CD8-positive, alpha-beta memory T cell (primary cell): ENCODE measurements at regions not wholly inside any gene's neighbourhood (a gene's known extent, or its start where the extent isn't known, plus 50 kb on each side); places are given as distances from the start of the nearest gene placed in this dataset.

Source experiments
- CTCF ChIA-PET: fragments of 350-600 bp; sonication (Branson Sonifier 250); formaldehyde crosslinking; loops from one replicate; lab custom pipeline; 2021; ENCODE audit warnings: antibody characterized with exemption; lab: Charles Lee
- POLR2A ChIA-PET: fragments of 350-600 bp; sonication (Branson Sonifier 250); formaldehyde crosslinking; loops from one replicate; lab custom pipeline; 2021; ENCODE audit warnings: antibody characterized with exemption; lab: Charles Lee
- DNase-seq, 5 donors: peaks; one replicate each; pipeline versions ENCODE4 v3.0.0 to v3.0.0-alpha.2; 2020 to 2022; ENCODE audit warnings: mixed read lengths in 1 of 5
- H3K27ac ChIP-seq: one replicate; pipeline ENCODE4 v1.7.0; 2013; ENCODE audit warnings: low read depth, mild to moderate bottlenecking, low read length, moderate library complexity
- H3K27me3 ChIP-seq: 2 replicates; pipeline ENCODE4 v1.7.0; 2013; ENCODE audit warnings: low read length, mild to moderate bottlenecking; ENCODE audit not compliant: insufficient read depth, poor library complexity, severe bottlenecking
- H3K36me3 ChIP-seq: 2 replicates; pipeline ENCODE4 v1.7.0; 2013; ENCODE audit warnings: mild to moderate bottlenecking, low read length, moderate library complexity; ENCODE audit not compliant: insufficient read depth
- H3K4me1 ChIP-seq: 2 replicates; pipeline ENCODE4 v1.7.0; 2013; ENCODE audit warnings: mild to moderate bottlenecking, low read length, moderate library complexity; ENCODE audit not compliant: insufficient read depth
- H3K4me3 ChIP-seq: 2 replicates; pipeline ENCODE4 v1.7.0; 2013; ENCODE audit warnings: mild to moderate bottlenecking, low read length
- H3K9me3 ChIP-seq: 2 replicates; pipeline ENCODE4 v1.7.0; 2013; ENCODE audit warnings: mild to moderate bottlenecking, low read length
- H3K27ac Mint-ChIP-seq, 8 donors: one replicate each; pipeline ENCODE4 v1.8.0; 2020 to 2021; ENCODE audit warnings: mixed read lengths in 8 of 8, mild to moderate bottlenecking in 6 of 8, inconsistent platforms in 3 of 8, moderate library complexity in 3 of 8
- H3K27me3 Mint-ChIP-seq, 2 donors: one replicate each; pipeline ENCODE4 v1.8.0; 2020 to 2021; ENCODE audit warnings: mixed read lengths in 2 of 2, mild to moderate bottlenecking in 1 of 2, moderate library complexity in 1 of 2
- H3K36me3 Mint-ChIP-seq, 3 donors: one replicate each; pipeline ENCODE4 v1.8.0; 2020 to 2021; ENCODE audit warnings: mixed read lengths in 3 of 3, inconsistent platforms in 1 of 3, mild to moderate bottlenecking in 1 of 3
- H3K4me1 Mint-ChIP-seq, 3 donors: one replicate each; pipeline ENCODE4 v1.8.0; 2020 to 2021; ENCODE audit warnings: mixed read lengths in 3 of 3, inconsistent platforms in 1 of 3, mild to moderate bottlenecking in 1 of 3
- H3K4me3 Mint-ChIP-seq, 7 donors: one replicate each; pipeline ENCODE4 v1.8.0; 2020 to 2021; ENCODE audit warnings: mixed read lengths in 7 of 7, mild to moderate bottlenecking in 6 of 7, moderate library complexity in 4 of 7, inconsistent platforms in 2 of 7
- H3K9me3 Mint-ChIP-seq, 5 donors: one replicate each; pipeline ENCODE4 v1.8.0; 2020 to 2022; ENCODE audit warnings: mixed read lengths in 5 of 5, mild to moderate bottlenecking in 3 of 5, moderate library complexity in 2 of 5, inconsistent platforms in 1 of 5

- no peak overlapping the region for H3K4me3 ChIP-seq
- no peaks in the 10 kb centered on the region for H3K36me3 ChIP-seq
- no peak for DNase-seq
- POLR2A ChIA-PET = no interaction called here
- no peaks in the 10 kb centered on the region for H3K27me3 ChIP-seq
- H3K36me3 Mint-ChIP-seq = no peaks in the 10 kb centered on the region
- H3K27ac Mint-ChIP-seq = no peak overlapping the region
- no peaks in the 10 kb centered on the region for H3K9me3 Mint-ChIP-seq
- H3K27me3 Mint-ChIP-seq = peaks cover 6 to 20% of the 10 kb centered on the region in 2 donors
- H3K27ac ChIP-seq = no peak overlapping the region
- H3K9me3 ChIP-seq = no peaks in the 10 kb centered on the region
- no peaks in the 10 kb centered on the region for H3K4me1 ChIP-seq
- CTCF ChIA-PET = no interaction called here
- H3K4me1 Mint-ChIP-seq = no peaks in the 10 kb centered on the region
- no peak overlapping the region for H3K4me3 Mint-ChIP-seq
Measured at GRCh38 chr1:201618389-201618788, 79.5 kb downstream of the NAV1 start.

DNA sequence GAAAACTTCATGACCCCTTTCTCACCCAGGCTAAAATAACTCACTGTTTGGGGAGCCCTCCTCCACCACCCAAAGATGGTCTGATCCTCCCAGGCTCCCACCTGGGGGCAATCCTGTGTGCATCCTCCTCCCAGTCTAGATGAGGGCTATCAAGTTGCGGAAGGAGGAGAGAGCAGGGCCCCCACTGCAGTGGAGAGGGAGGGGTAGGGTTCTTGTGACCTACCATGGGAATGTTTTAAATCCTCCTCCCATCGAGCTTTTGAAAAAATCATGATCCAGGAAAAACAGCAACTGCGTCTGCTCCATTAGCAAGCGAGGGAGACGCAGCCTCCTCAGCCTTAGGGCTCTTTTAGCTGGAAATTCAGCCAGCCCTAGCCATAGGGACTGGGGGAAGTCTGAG lies 80.0 kb downstream of the NAV1 start:
- Histone ChIP-seq H3K27me3 (no peaks in the 10 kb centered on the region), H3K27ac (no peak overlapping the region), H3K4me1 (no peaks in the 10 kb centered on the region), H3K9me3 (no peaks in the 10 kb centered on the region), H3K36me3 (no peaks in the 10 kb centered on the region), H3K4me3 (no peak overlapping the region)
- POLR2A ChIA-PET = no interaction called here
- H3K27ac Mint-ChIP-seq = no peak overlapping the region
- no peaks in the 10 kb centered on the region for H3K9me3 Mint-ChIP-seq
- H3K4me3 Mint-ChIP-seq = no peak overlapping the region
- H3K36me3 Mint-ChIP-seq = no peaks in the 10 kb centered on the region
- CTCF ChIA-PET = no interaction called here
- peaks cover 5 to 20% of the 10 kb centered on the region in 2 donors for H3K27me3 Mint-ChIP-seq
- H3K4me1 Mint-ChIP-seq = no peaks in the 10 kb centered on the region
- DNase-seq = no peak

GRCh38 chr1:201619513-201619912 lies 80.6 kb downstream of the NAV1 start:
- no peak for DNase-seq
- no peaks in the 10 kb centered on the region for H3K9me3 Mint-ChIP-seq
- Histone ChIP-seq H3K27me3 (no peaks in the 10 kb centered on the region), H3K4me1 (no peaks in the 10 kb centered on the region), H3K27ac (no peak overlapping the region), H3K9me3 (no peaks in the 10 kb centered on the region), H3K36me3 (no peaks in the 10 kb centered on the region), H3K4me3 (no peak overlapping the region)
- H3K4me3 Mint-ChIP-seq = no peak overlapping the region
- no peaks in the 10 kb centered on the region for H3K4me1 Mint-ChIP-seq
- ChIA-PET CTCF (no interaction called here), POLR2A (no interaction called here)
- peaks cover 5 to 20% of the 10 kb centered on the region in 2 donors for H3K27me3 Mint-ChIP-seq
- H3K36me3 Mint-ChIP-seq = no peaks in the 10 kb centered on the region
- no peak overlapping the region for H3K27ac Mint-ChIP-seq

DNA sequence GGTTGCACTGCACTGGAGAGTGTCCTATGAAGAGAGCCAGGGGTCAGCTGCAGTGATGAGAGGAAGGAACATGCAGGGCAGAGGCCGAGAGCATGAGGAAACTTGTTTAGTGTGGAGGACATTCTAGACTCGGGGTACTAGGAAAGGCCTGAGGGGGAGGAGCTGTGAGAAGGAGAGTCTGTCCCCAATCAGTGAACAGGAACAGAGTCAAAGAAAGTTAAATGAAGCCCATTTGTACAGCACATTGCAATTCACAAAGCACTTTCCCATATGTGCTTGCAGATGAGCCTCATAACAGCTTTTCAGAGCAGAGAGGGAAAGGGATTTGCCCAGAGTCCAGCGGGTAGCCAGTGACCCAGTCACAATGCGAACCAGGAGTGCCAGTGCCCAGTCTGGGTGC lies 83.4 kb downstream of the NAV1 start:
- H3K4me1 ChIP-seq = no peaks in the 10 kb centered on the region
- DNase-seq = no peak
- H3K9me3 ChIP-seq = no peaks in the 10 kb centered on the region
- Mint-ChIP-seq H3K27ac (no peak overlapping the region), H3K4me3 (no peak overlapping the region), H3K27me3 (peaks cover 0 to 6% of the 10 kb centered on the region in 2 donors), H3K36me3 (no peaks in the 10 kb centered on the region), H3K4me1 (no peaks in the 10 kb centered on the region), H3K9me3 (no peaks in the 10 kb centered on the region)
- no peaks in the 10 kb centered on the region for H3K27me3 ChIP-seq
- H3K36me3 ChIP-seq = no peaks in the 10 kb centered on the region
- no peak overlapping the region for H3K4me3 ChIP-seq
- no peak overlapping the region for H3K27ac ChIP-seq
- ChIA-PET POLR2A (no interaction called here), CTCF (no interaction called here)

GRCh38 chr1:201622824-201623223 lies 83.9 kb downstream of the NAV1 start:
- POLR2A ChIA-PET = interaction anchor here (0.5 kb wide), 1 partner anchor 19 kb away, joined by 9 read pairs; no protein-coding TSS in a partner anchor
- H3K27ac Mint-ChIP-seq = no peak overlapping the region

GRCh38 chr1:201624741-201625225 lies 85.9 kb downstream of the NAV1 start:
- H3K27me3 Mint-ChIP-seq = peaks cover 0 to 5% of the 10 kb centered on the region in 2 donors
- H3K36me3 Mint-ChIP-seq = no peaks in the 10 kb centered on the region
- Histone ChIP-seq H3K27ac (no peak overlapping the region), H3K27me3 (no peaks in the 10 kb centered on the region), H3K36me3 (no peaks in the 10 kb centered on the region), H3K9me3 (no peaks in the 10 kb centered on the region), H3K4me1 (no peaks in the 10 kb centered on the region), H3K4me3 (no peak overlapping the region)
- H3K4me1 Mint-ChIP-seq = no peaks in the 10 kb centered on the region
- no peak for DNase-seq
- CTCF ChIA-PET = no interaction called here
- H3K4me3 Mint-ChIP-seq = no peak overlapping the region
- POLR2A ChIA-PET = no interaction called here
- H3K9me3 Mint-ChIP-seq = no peaks in the 10 kb centered on the region
- peak overlapping the region in 1 of 8 donors; percentile 20 for H3K27ac Mint-ChIP-seq

More at GRCh38 chr1:201622824-201623223, 83.9 kb downstream of the NAV1 start:
- Mint-ChIP-seq H3K4me1 (no peaks in the 10 kb centered on the region), H3K9me3 (no peaks in the 10 kb centered on the region), H3K27me3 (peaks cover 0 to 6% of the 10 kb centered on the region in 2 donors), H3K36me3 (no peaks in the 10 kb centered on the region), H3K4me3 (no peak overlapping the region)
- H3K4me1 ChIP-seq = no peaks in the 10 kb centered on the region
- H3K27me3 ChIP-seq = no peaks in the 10 kb centered on the region
- H3K36me3 ChIP-seq = no peaks in the 10 kb centered on the region
- no peak overlapping the region for H3K4me3 ChIP-seq
- no peaks in the 10 kb centered on the region for H3K9me3 ChIP-seq
- H3K27ac ChIP-seq = no peak overlapping the region
- DNase-seq = no peak
- CTCF ChIA-PET = no interaction called here

- no peak overlapping the region for H3K4me3 ChIP-seq
- Mint-ChIP-seq H3K27ac (no peak overlapping the region), H3K4me1 (no peaks in the 10 kb centered on the region), H3K36me3 (no peaks in the 10 kb centered on the region), H3K9me3 (no peaks in the 10 kb centered on the region), H3K4me3 (no peak overlapping the region), H3K27me3 (peaks cover 0 to 5% of the 10 kb centered on the region in 2 donors)
- ChIA-PET POLR2A (no interaction called here), CTCF (no interaction called here)
- no peaks in the 10 kb centered on the region for H3K9me3 ChIP-seq
- no peak overlapping the region for H3K27ac ChIP-seq
- no peaks in the 10 kb centered on the region for H3K36me3 ChIP-seq
- no peak for DNase-seq
- H3K4me1 ChIP-seq = no peaks in the 10 kb centered on the region
- no peaks in the 10 kb centered on the region for H3K27me3 ChIP-seq
Measured at GRCh38 chr1:201625226-201625761, 86.4 kb downstream of the NAV1 start.

GRCh38 chr1:201625851-201626251 lies 86.9 kb downstream of the NAV1 start:
- H3K9me3 ChIP-seq = no peaks in the 10 kb centered on the region
- no peak for DNase-seq
- ChIA-PET POLR2A (no interaction called here), CTCF (no interaction called here)
- no peak overlapping the region for H3K27ac ChIP-seq
- H3K4me3 ChIP-seq = no peak overlapping the region
- Mint-ChIP-seq H3K4me1 (no peaks in the 10 kb centered on the region), H3K9me3 (no peaks in the 10 kb centered on the region), H3K36me3 (no peaks in the 10 kb centered on the region), H3K27ac (no peak overlapping the region), H3K4me3 (no peak overlapping the region), H3K27me3 (peaks cover 0 to 3% of the 10 kb centered on the region in 2 donors)
- no peaks in the 10 kb centered on the region for H3K4me1 ChIP-seq
- H3K27me3 ChIP-seq = no peaks in the 10 kb centered on the region
- no peaks in the 10 kb centered on the region for H3K36me3 ChIP-seq
